Neural cell (in vitro differentiated cells): ENCODE measurements at regions not wholly inside any gene's neighbourhood (a gene's known extent, or its start where the extent isn't known, plus 50 kb on each side); places are given as distances from the start of the nearest gene placed in this dataset.

ENCODE experiments used
- H2AFZ ChIP-seq: fragments of 200-600, 300-800 bp; sonication (generic), shearing (Covaris generic); 2 replicates; pipeline ENCODE4 v1.6.0; 2014; ENCODE audit warnings: low read depth, mild to moderate bottlenecking, antibody characterized with exemption, low read length, moderate library complexity
- H3F3A ChIP-seq: fragments of 200-600 bp; shearing (Covaris generic); 2 replicates; pipeline ENCODE4 v1.6.1; 2016; ENCODE audit warnings: mild to moderate bottlenecking, moderate library complexity, mixed read lengths, antibody characterized with exemption, low read length; ENCODE audit not compliant: insufficient read depth, poor library complexity, severe bottlenecking
- H3K27ac ChIP-seq: fragments of 200-600, 300-800 bp; sonication (generic), shearing (Covaris generic); 2 replicates; pipeline ENCODE4 v1.5.1; 2014; ENCODE audit warnings: mild to moderate bottlenecking, low read length, moderate library complexity
- H3K27me3 ChIP-seq: fragments of 300-800, 200-600 bp; sonication (generic), shearing (Covaris generic); 2 replicates; pipeline ENCODE4 v1.6.0; 2014; ENCODE audit warnings: mild to moderate bottlenecking, low read depth, low read length, moderate library complexity; ENCODE audit not compliant: insufficient read depth
- H3K36me3 ChIP-seq: fragments of 300-800, 200-600 bp; sonication (generic), shearing (Covaris generic); 2 replicates; pipeline ENCODE4 v1.5.1; 2014; ENCODE audit warnings: mild to moderate bottlenecking, antibody characterized with exemption, low read length, moderate library complexity; ENCODE audit not compliant: insufficient read depth
- H3K4me2 ChIP-seq: fragments of 300-800, 200-600 bp; sonication (generic), shearing (Covaris generic); 2 replicates; pipeline ENCODE4 v1.6.0; 2014; ENCODE audit warnings: mild to moderate bottlenecking, low read length
- H3K4me3 ChIP-seq: fragments of 300-800, 200-600 bp; sonication (generic), shearing (Covaris generic); 2 replicates; pipeline ENCODE4 v1.5.1; 2014; ENCODE audit warnings: mild to moderate bottlenecking, low read length, moderate library complexity
- H3K79me2 ChIP-seq: fragments of 200-600 bp; shearing (Covaris generic); replicated peaks from 2 replicates; pipeline ENCODE4 v1.6.0; 2014; ENCODE audit warnings: mild to moderate bottlenecking, low read length, moderate library complexity; ENCODE audit not compliant: insufficient read depth
- H3K9ac ChIP-seq: fragments of 300-800, 200-600 bp; sonication (generic), shearing (Covaris generic); 2 replicates; pipeline ENCODE4 v1.6.1; 2016; ENCODE audit warnings: mild to moderate bottlenecking, low read length, mixed read lengths
- H3K9me2 ChIP-seq: fragments of 200-600 bp; shearing (Covaris generic); 2 replicates; pipeline ENCODE4 v1.6.1; 2016; ENCODE audit warnings: mild to moderate bottlenecking, low read length, mixed read lengths; ENCODE audit not compliant: insufficient read depth
- H3K9me3 ChIP-seq: fragments of 200-600, 300-800 bp; sonication (generic), shearing (Covaris generic); 2 replicates; pipeline ENCODE4 v1.6.1; 2016; ENCODE audit warnings: mild to moderate bottlenecking, mixed run types, low read length, moderate library complexity, mixed read lengths
- H4K20me1 ChIP-seq: fragments of 200-600 bp; shearing (Covaris generic); 2 replicates; pipeline ENCODE4 v1.6.1; 2016; ENCODE audit warnings: mild to moderate bottlenecking, mixed run types; ENCODE audit not compliant: insufficient read depth
- EP300 ChIP-seq: fragments of 450-650 bp; conservative IDR thresholded peaks from 2 replicates; pipeline ENCODE4 v1.6.1; 2014; ENCODE audit warnings: antibody characterized with exemption, mild to moderate bottlenecking, moderate library complexity; ENCODE audit not compliant: poor library complexity, severe bottlenecking
- EZH2 ChIP-seq: fragments of 200-600, 300-800 bp; shearing (Covaris generic), sonication (generic); IDR thresholded peaks from 2 replicates; pipeline ENCODE4 v1.6.1; 2014; ENCODE audit warnings: antibody characterized with exemption, low read length, borderline replicate concordance, mild to moderate bottlenecking; ENCODE audit not compliant: insufficient read depth, poor library complexity, severe bottlenecking
- MXI1 ChIP-seq: fragments of 450-650 bp; conservative IDR thresholded peaks from 2 replicates; pipeline ENCODE4 v1.6.1; 2014; ENCODE audit warnings: antibody characterized with exemption, mild to moderate bottlenecking; ENCODE audit not compliant: poor library complexity, severe bottlenecking
- POLR2AphosphoS5 ChIP-seq: IDR thresholded peaks from 2 replicates; pipeline ENCODE4 v1.6.1; 2012
- RAD21 ChIP-seq: fragments of 450-650 bp; conservative IDR thresholded peaks from 2 replicates; pipeline ENCODE4 v1.6.1; 2014; ENCODE audit warnings: antibody characterized with exemption, mild to moderate bottlenecking, moderate library complexity
- SMC3 ChIP-seq: fragments of 450-650 bp; conservative IDR thresholded peaks from 2 replicates; pipeline ENCODE4 v1.6.1; 2014; ENCODE audit warnings: antibody characterized with exemption, mild to moderate bottlenecking, moderate library complexity; ENCODE audit not compliant: poor library complexity
- TAF1 ChIP-seq: IDR thresholded peaks from 2 replicates; pipeline ENCODE4 v1.6.1; 2012; ENCODE audit warnings: low read depth
- TF ChIP-seq, protein P1 (sequence below): IDR thresholded peaks from 2 replicates; pipeline ENCODE4 v1.6.1; 2012; ENCODE audit warnings: borderline replicate concordance
- TF ChIP-seq, protein P2 (sequence below): fragments of 450-650 bp; IDR thresholded peaks from 2 replicates; pipeline ENCODE4 v1.5.1; 2014; ENCODE audit warnings: antibody characterized with exemption, mild to moderate bottlenecking, moderate library complexity; ENCODE audit not compliant: poor library complexity, severe bottlenecking

DNA sequence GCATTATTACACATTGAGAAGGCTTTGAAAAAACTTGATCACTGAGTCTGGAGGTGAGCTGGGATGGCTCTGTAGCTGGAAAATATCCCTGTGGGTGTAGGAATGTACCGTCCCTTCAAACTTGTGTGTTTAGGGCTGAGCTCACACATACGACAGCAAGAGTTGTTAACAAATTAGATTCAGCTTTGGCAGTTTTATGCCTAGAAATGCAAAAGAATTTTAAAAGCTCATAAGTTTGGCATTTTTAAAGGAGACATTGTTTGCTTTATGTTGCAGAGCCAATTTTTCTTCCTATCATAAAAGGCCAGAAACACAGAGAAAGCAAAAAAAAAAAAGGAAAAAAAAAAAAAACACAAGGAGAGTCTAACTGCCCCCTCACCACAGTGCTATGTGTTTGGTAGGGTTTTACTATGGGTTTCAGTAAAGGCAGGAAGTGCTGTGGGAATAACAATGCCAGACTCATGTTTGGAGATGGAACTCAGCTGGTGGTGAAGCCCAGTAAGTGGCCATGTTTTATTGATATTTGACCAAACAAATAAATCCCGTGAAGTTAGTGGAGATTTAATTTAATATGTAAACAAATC lies 78.4 kb downstream of the DAD1 start:
- Histone ChIP-seq H3K9ac (no peak overlapping the region), H3K4me2 (no peak overlapping the region), H3K9me3 (no peaks in the 10 kb centered on the region)

DNA sequence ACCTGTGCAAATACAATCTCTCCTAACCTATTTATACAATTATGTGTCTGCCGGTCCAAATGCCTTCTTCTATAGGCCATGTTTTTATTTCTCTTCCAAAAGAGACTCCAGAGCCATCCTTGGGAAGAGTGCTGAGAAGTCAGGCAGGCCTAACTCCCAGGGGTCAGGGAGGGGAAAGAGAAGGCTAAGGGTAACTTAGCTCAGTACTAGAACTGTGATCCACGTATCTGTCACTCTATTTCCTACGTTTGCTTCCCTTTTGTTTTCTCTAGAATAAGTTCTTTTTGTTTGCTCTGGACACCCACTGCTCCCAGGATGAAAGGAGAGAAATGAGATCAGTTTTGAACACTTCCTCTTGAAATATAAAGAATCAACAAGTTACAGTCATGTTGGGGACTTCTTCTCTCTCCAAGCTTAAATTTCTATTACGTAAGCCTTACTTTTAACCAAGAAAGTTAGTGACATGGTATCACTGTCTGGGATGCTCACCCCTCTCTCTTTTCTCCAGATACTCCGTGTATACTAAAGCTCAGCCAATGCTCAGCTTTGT lies 79.2 kb downstream of the DAD1 start:
- Histone ChIP-seq H3K27me3 (no peaks in the 10 kb centered on the region), H4K20me1 (no peaks in the 10 kb centered on the region), H3K79me2 (no peaks in the 10 kb centered on the region), H3K36me3 (no peaks in the 10 kb centered on the region), H3K27ac (no peak overlapping the region), H2AFZ (no peak overlapping the region), H3K4me2 (no peak overlapping the region), H3F3A (no peaks in the 10 kb centered on the region), H3K9ac (no peak overlapping the region), H3K9me2 (no peaks in the 10 kb centered on the region), H3K9me3 (no peaks in the 10 kb centered on the region), H3K4me3 (no peak overlapping the region)
- TF ChIP-seq MXI1 (no peak), RAD21 (no peak), SMC3 (no peak), EZH2 (no peak), TAF1 (no peak), POLR2AphosphoS5 (no peak), EP300 (no peak)
- TF ChIP-seq, protein P1, sequence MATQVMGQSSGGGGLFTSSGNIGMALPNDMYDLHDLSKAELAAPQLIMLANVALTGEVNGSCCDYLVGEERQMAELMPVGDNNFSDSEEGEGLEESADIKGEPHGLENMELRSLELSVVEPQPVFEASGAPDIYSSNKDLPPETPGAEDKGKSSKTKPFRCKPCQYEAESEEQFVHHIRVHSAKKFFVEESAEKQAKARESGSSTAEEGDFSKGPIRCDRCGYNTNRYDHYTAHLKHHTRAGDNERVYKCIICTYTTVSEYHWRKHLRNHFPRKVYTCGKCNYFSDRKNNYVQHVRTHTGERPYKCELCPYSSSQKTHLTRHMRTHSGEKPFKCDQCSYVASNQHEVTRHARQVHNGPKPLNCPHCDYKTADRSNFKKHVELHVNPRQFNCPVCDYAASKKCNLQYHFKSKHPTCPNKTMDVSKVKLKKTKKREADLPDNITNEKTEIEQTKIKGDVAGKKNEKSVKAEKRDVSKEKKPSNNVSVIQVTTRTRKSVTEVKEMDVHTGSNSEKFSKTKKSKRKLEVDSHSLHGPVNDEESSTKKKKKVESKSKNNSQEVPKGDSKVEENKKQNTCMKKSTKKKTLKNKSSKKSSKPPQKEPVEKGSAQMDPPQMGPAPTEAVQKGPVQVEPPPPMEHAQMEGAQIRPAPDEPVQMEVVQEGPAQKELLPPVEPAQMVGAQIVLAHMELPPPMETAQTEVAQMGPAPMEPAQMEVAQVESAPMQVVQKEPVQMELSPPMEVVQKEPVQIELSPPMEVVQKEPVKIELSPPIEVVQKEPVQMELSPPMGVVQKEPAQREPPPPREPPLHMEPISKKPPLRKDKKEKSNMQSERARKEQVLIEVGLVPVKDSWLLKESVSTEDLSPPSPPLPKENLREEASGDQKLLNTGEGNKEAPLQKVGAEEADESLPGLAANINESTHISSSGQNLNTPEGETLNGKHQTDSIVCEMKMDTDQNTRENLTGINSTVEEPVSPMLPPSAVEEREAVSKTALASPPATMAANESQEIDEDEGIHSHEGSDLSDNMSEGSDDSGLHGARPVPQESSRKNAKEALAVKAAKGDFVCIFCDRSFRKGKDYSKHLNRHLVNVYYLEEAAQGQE = no peak
- TF ChIP-seq, protein P2, sequence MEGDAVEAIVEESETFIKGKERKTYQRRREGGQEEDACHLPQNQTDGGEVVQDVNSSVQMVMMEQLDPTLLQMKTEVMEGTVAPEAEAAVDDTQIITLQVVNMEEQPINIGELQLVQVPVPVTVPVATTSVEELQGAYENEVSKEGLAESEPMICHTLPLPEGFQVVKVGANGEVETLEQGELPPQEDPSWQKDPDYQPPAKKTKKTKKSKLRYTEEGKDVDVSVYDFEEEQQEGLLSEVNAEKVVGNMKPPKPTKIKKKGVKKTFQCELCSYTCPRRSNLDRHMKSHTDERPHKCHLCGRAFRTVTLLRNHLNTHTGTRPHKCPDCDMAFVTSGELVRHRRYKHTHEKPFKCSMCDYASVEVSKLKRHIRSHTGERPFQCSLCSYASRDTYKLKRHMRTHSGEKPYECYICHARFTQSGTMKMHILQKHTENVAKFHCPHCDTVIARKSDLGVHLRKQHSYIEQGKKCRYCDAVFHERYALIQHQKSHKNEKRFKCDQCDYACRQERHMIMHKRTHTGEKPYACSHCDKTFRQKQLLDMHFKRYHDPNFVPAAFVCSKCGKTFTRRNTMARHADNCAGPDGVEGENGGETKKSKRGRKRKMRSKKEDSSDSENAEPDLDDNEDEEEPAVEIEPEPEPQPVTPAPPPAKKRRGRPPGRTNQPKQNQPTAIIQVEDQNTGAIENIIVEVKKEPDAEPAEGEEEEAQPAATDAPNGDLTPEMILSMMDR = no peak

More for the DNA sequence above, 78.4 kb downstream of the DAD1 start:
- Histone ChIP-seq H3K36me3 (no peaks in the 10 kb centered on the region), H2AFZ (no peak overlapping the region), H3K4me3 (no peak overlapping the region), H3K27ac (no peak overlapping the region), H4K20me1 (no peaks in the 10 kb centered on the region), H3K79me2 (no peaks in the 10 kb centered on the region), H3K9me2 (no peaks in the 10 kb centered on the region), H3F3A (no peaks in the 10 kb centered on the region), H3K27me3 (no peaks in the 10 kb centered on the region)
- no peak for TF ChIP-seq MXI1
- TF ChIP-seq POLR2AphosphoS5 = no peak
- no peak for TF ChIP-seq TAF1
- TF ChIP-seq, protein P1 = no peak
- no peak for TF ChIP-seq EZH2
- TF ChIP-seq, protein P2 = no peak
- no peak for TF ChIP-seq SMC3
- no peak for TF ChIP-seq EP300
- no peak for TF ChIP-seq RAD21
